A673 (cell line): ENCODE measurements at regions not wholly inside any gene's neighbourhood (a gene's known extent, or its start where the extent isn't known, plus 50 kb on each side); places are given as distances from the start of the nearest gene placed in this dataset.

Source experiments
- BruUV-seq: library from RNA; stranded (reverse); fragments of 400-500 nt; replicated peaks from 2 replicates; lab custom pipeline; 2021; lab: Mats Ljungman, UMichigan
- CTCF ChIA-PET: fragments of 300-600 bp; sonication (Branson Sonifier 250); formaldehyde crosslinking; loops from one replicate; lab custom pipeline; 2022; ENCODE audit warnings: antibody characterized with exemption; lab: Charles Lee
- POLR2A ChIA-PET: fragments of 300-600 bp; sonication (Branson Sonifier 250); formaldehyde crosslinking; loops from one replicate; lab custom pipeline; 2022; ENCODE audit warnings: antibody characterized with exemption; ENCODE audit not compliant: low non-redundant PET; lab: Charles Lee
- DNase-seq: peaks from one replicate; pipeline ENCODE4 v3.0.0-alpha.2; 2015; ENCODE audit warnings: low spot score
- H3K27ac ChIP-seq: fragments of 200-600 bp; sonication (generic); 2 replicates; pipeline ENCODE4 v1.5.1; 2016; ENCODE audit warnings: mixed run types, low read depth, mild to moderate bottlenecking, mixed read lengths, antibody characterized with exemption, low read length; ENCODE audit not compliant: poor library complexity, severe bottlenecking
- H3K27me3 ChIP-seq: fragments of 200-600 bp; sonication (generic); replicated peaks from 2 replicates; pipeline ENCODE4 v1.6.1; 2017; ENCODE audit warnings: mixed run types, low read depth, mild to moderate bottlenecking, mixed read lengths, antibody characterized with exemption, low read length; ENCODE audit not compliant: insufficient read depth, poor library complexity
- H3K36me3 ChIP-seq: fragments of 200-600 bp; sonication (generic); 2 replicates; pipeline ENCODE4 v1.6.1; 2016; ENCODE audit warnings: mixed run types, mild to moderate bottlenecking, mixed read lengths, antibody characterized with exemption, low read length; ENCODE audit not compliant: insufficient read depth, poor library complexity, severe bottlenecking
- H3K4me1 ChIP-seq: fragments of 200-600 bp; sonication (generic); 2 replicates; pipeline ENCODE4 v1.6.1; 2017; ENCODE audit warnings: mixed run types, mild to moderate bottlenecking, mixed read lengths, antibody characterized with exemption, low read length; ENCODE audit not compliant: insufficient read depth, poor library complexity, severe bottlenecking
- H3K4me3 ChIP-seq: fragments of 200-600 bp; sonication (generic); 2 replicates; pipeline ENCODE4 v1.5.1; 2016; ENCODE audit warnings: low read depth, mixed run types, mild to moderate bottlenecking, mixed read lengths, low read length; ENCODE audit not compliant: poor library complexity, severe bottlenecking
- H3K9me3 ChIP-seq: fragments of 200-600 bp; sonication (generic); 2 replicates; pipeline ENCODE4 v1.6.1; 2016; ENCODE audit warnings: mixed run types, low read depth, mild to moderate bottlenecking, mixed read lengths, antibody characterized with exemption, low read length; ENCODE audit not compliant: poor library complexity, severe bottlenecking
- EZH2 ChIP-seq: fragments of 200-600 bp; sonication (generic); IDR thresholded peaks from 2 replicates; pipeline ENCODE4 v1.6.1; 2017; ENCODE audit warnings: borderline replicate concordance, low read depth, mild to moderate bottlenecking, mixed read lengths, antibody characterized with exemption, low read length; ENCODE audit not compliant: poor library complexity, severe bottlenecking
- intact Hi-C: fragments of 100-400 bp; cut with micrococcal nuclease; formaldehyde crosslinking; loops from one replicate; pipeline ENCODE4 v1.10.0; 2022; ENCODE audit not compliant: unreplicated experiment
- TF ChIP-seq, protein P1 (sequence below): fragments of 300-800, 200-600 bp; sonication (generic); conservative IDR thresholded peaks from 2 replicates; pipeline ENCODE4 v1.5.1; 2017; ENCODE audit warnings: low read depth, mild to moderate bottlenecking, antibody characterized with exemption, low read length, moderate library complexity, mixed read lengths

DNA sequence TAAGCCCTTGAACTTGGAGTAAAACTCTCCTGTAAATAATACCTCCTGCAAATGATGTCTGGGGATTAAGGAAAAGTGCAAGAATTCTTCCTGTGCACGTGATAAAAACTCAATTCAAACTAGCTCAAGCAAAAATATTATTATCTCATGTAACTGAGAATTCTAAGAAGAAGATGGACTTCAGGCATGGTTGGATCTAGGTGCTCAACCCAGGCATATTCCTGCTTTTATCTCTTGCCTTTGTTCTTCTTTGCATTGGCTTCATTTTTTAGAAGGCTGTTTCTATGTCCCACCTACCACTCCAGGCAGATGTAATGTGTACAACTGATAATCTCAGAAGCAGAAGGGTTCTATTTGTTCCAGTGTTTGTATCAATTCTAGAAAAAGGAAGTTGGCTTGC, 95.8 kb downstream of the DACT2 start:
- intact Hi-C loops = no loop called here
- Histone ChIP-seq H3K4me1 (peaks cover 15% of the 10 kb centered on the region), H3K9me3 (no peaks in the 10 kb centered on the region), H3K27me3 (no peaks in the 10 kb centered on the region), H3K27ac (no peak overlapping the region), H3K36me3 (no peaks in the 10 kb centered on the region), H3K4me3 (no peak overlapping the region)
- no peak for DNase-seq
- BruUV-seq = no TSS peak
- ChIA-PET POLR2A (no interaction called here), CTCF (no interaction called here)
- TF ChIP-seq, protein P1, sequence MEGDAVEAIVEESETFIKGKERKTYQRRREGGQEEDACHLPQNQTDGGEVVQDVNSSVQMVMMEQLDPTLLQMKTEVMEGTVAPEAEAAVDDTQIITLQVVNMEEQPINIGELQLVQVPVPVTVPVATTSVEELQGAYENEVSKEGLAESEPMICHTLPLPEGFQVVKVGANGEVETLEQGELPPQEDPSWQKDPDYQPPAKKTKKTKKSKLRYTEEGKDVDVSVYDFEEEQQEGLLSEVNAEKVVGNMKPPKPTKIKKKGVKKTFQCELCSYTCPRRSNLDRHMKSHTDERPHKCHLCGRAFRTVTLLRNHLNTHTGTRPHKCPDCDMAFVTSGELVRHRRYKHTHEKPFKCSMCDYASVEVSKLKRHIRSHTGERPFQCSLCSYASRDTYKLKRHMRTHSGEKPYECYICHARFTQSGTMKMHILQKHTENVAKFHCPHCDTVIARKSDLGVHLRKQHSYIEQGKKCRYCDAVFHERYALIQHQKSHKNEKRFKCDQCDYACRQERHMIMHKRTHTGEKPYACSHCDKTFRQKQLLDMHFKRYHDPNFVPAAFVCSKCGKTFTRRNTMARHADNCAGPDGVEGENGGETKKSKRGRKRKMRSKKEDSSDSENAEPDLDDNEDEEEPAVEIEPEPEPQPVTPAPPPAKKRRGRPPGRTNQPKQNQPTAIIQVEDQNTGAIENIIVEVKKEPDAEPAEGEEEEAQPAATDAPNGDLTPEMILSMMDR = no peak
- no peak for TF ChIP-seq EZH2

DNA sequence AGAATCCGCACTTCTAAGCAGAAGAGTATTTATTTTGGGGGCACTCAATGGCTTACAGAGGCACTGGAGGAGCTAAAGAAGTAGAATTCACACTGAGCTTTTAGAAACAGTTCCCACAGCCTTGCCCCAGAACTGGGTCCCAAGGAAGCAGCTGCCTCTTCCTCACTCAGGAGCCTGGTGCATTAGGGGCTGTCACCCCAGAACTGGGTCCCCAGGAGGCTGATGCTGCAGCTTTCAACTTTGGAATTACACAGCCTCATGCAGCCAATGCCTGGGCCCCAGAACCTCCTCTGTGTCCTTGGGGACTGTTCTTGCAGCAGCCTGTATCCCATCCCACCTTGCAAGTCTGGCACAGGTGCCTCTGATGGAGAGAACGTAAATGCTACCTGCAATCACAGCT, 96.4 kb downstream of the DACT2 start:
- intact Hi-C loops = no loop called here
- H3K9me3 ChIP-seq = no peaks in the 10 kb centered on the region
- no TSS peak for BruUV-seq
- no peak for DNase-seq
- ChIA-PET CTCF (no interaction called here), POLR2A (no interaction called here)
- H3K4me1 ChIP-seq = peaks cover 15% of the 10 kb centered on the region
- no peak overlapping the region for H3K27ac ChIP-seq
- H3K27me3 ChIP-seq = no peaks in the 10 kb centered on the region
- H3K36me3 ChIP-seq = no peaks in the 10 kb centered on the region
- H3K4me3 ChIP-seq = no peak overlapping the region
- TF ChIP-seq EZH2 = no peak
- TF ChIP-seq, protein P1 = no peak

DNA sequence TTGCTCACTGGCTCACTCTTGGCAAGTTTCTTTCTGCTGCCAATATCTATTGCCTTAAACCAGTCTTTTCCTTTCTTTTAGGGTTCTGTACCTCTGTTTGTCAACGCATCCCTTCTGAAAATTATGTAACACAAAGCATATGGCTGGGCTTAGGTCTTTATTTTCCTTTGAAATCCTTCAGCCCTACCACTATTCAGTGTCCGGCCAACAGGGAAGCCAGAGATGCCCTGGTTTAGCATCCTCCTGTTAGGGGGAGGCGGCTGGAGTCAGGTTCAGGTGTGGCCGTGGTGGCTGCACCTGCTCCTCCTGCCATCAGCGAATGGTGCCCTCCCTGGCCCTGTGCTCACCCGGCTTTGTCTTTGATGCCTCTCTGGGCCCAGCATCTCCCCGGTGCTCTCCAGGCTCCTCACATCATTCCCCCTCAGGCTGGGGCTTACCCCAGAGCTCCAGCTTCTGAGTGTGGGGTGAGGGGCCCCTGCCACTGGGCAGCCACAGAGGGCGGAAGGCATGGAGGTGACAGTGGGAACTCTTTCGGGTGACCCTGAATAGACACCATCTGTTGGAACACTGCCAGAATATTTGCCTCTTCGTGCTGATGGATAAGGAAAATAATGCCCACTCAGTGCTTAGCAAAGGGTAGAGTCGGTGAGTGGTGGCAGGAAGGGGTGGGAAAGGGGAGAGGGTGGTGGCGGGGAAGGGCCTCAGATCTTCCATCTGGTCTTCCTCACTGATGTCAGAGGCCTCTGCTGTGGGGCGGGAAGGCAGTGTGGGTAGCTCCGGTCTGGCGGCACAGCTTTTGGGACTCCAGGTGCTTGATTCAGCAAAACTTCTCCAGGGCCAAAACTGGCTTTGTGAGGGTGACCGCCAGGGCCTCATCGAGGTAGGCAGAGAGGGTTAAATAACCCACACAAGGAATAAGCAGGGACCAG, 97.2 kb downstream of the DACT2 start:
- TF ChIP-seq, protein P1 = no peak
- no peak for TF ChIP-seq EZH2
- BruUV-seq = no TSS peak
- no peak overlapping the region for H3K27ac ChIP-seq
- no peaks in the 10 kb centered on the region for H3K36me3 ChIP-seq
- ChIA-PET POLR2A (no interaction called here), CTCF (no interaction called here)
- no peaks in the 10 kb centered on the region for H3K9me3 ChIP-seq
- no peak overlapping the region for H3K4me3 ChIP-seq
- no peak for DNase-seq
- peaks cover 21% of the 10 kb centered on the region for H3K4me1 ChIP-seq
- H3K27me3 ChIP-seq = no peaks in the 10 kb centered on the region
- intact Hi-C loops = no loop called here
